ENCODE measurements at regions not wholly inside any gene's neighbourhood (a gene's known extent, or its start where the extent isn't known, plus 50 kb on each side); places are given as distances from the start of the nearest gene placed in this dataset.

DNA sequence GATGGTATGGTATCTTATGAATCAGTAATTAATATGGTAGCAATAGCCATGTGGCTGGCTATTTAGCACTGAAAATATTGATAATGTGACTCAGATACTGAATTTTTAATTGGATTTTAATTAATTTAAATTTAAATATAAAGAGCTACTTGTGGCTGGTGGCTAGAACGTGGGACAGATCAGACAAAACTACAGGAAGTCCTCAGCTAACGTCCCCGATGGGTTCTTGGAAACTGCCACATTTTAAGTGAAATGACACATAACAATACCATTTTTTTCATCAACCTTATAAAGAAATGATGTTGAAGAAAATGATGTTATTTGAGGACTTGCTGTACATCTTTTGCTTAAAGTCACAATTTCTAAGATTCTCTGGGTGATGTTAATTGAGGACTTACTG lies 138.1 kb upstream of the FLRT2 start:
- intact Hi-C loops (cut with micrococcal nuclease), result no loop called here
- Mint-ChIP-seq H3K4me1 (ENCODE audit: low read depth) (no peaks in the 10 kb centered on the region), H3K27me3 (ENCODE audit: low read depth) (no peaks in the 10 kb centered on the region), H3K4me3 (no peak overlapping the region), H3K27ac (no peak overlapping the region), H3K9me3 (no peaks in the 10 kb centered on the region), H3K36me3 (ENCODE audit: low read depth) (no peaks in the 10 kb centered on the region)
- no peak for DNase-seq
- CTCF ChIA-PET, result no interaction called here

GRCh38 chr14:85399186-85399585 lies 130.8 kb upstream of the FLRT2 start:
- Mint-ChIP-seq H3K4me1 (ENCODE audit: low read depth) (no peaks in the 10 kb centered on the region), H3K4me3 (no peak overlapping the region), H3K36me3 (ENCODE audit: low read depth) (no peaks in the 10 kb centered on the region), H3K27ac (no peak overlapping the region), H3K9me3 (no peaks in the 10 kb centered on the region), H3K27me3 (ENCODE audit: low read depth) (no peaks in the 10 kb centered on the region)
- intact Hi-C loops (cut with micrococcal nuclease), result no loop called here
- DNase-seq, result no peak
- CTCF ChIA-PET, result no interaction called here

DNA sequence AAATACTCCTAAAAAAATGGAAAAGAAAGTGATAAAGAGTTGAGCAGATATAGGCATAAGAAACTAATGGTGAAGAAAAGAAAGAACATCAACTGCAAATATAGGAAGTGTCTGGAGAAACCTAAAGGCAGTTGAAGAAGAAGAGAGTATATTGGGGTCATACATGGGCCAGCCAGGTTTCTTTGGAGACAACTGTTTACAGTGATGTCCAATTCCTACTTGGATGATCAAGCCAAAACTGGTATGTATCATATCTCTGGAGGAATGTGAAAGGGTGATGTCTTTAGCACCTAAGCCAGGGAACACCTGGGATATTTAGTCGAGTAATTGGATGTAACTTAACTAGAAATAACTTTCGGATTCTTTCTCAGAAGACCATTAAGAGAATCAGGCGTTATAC lies 129.3 kb upstream of the FLRT2 start:
- H3K4me1 Mint-ChIP-seq (ENCODE audit: low read depth), result no peaks in the 10 kb centered on the region
- peaks cover 4% of the 10 kb centered on the region for H3K9me3 Mint-ChIP-seq
- CTCF ChIA-PET, result no interaction called here
- H3K27ac Mint-ChIP-seq, result no peak overlapping the region
- no peaks in the 10 kb centered on the region for H3K36me3 Mint-ChIP-seq (ENCODE audit: low read depth)
- intact Hi-C loops (cut with micrococcal nuclease), result no loop called here
- H3K27me3 Mint-ChIP-seq (ENCODE audit: low read depth), result no peaks in the 10 kb centered on the region
- DNase-seq, result no peak
- H3K4me3 Mint-ChIP-seq, result no peak overlapping the region

- H3K4me3 Mint-ChIP-seq, result no peak overlapping the region
- H3K9me3 Mint-ChIP-seq, result peaks cover 4% of the 10 kb centered on the region
- H3K27me3 Mint-ChIP-seq (ENCODE audit: low read depth), result no peaks in the 10 kb centered on the region
- H3K36me3 Mint-ChIP-seq (ENCODE audit: low read depth), result no peaks in the 10 kb centered on the region
- intact Hi-C loops (cut with micrococcal nuclease), result no loop called here
- H3K4me1 Mint-ChIP-seq (ENCODE audit: low read depth), result no peaks in the 10 kb centered on the region
- no peak overlapping the region for H3K27ac Mint-ChIP-seq
- no peak for DNase-seq
- CTCF ChIA-PET, result no interaction called here
These were observed 128.6 kb upstream of the FLRT2 start for GRCh38 chr14:85401384-85401783.

- CTCF ChIA-PET, result no interaction called here
- DNase-seq, result no peak
- Mint-ChIP-seq H3K27ac (no peak overlapping the region), H3K4me3 (no peak overlapping the region), H3K4me1 (ENCODE audit: low read depth) (no peaks in the 10 kb centered on the region), H3K36me3 (ENCODE audit: low read depth) (no peaks in the 10 kb centered on the region), H3K27me3 (ENCODE audit: low read depth) (no peaks in the 10 kb centered on the region), H3K9me3 (peaks cover 4% of the 10 kb centered on the region)
- intact Hi-C loops (cut with micrococcal nuclease), result no loop called here
These were observed 127.3 kb upstream of the FLRT2 start for GRCh38 chr14:85402569-85403162.

DNA sequence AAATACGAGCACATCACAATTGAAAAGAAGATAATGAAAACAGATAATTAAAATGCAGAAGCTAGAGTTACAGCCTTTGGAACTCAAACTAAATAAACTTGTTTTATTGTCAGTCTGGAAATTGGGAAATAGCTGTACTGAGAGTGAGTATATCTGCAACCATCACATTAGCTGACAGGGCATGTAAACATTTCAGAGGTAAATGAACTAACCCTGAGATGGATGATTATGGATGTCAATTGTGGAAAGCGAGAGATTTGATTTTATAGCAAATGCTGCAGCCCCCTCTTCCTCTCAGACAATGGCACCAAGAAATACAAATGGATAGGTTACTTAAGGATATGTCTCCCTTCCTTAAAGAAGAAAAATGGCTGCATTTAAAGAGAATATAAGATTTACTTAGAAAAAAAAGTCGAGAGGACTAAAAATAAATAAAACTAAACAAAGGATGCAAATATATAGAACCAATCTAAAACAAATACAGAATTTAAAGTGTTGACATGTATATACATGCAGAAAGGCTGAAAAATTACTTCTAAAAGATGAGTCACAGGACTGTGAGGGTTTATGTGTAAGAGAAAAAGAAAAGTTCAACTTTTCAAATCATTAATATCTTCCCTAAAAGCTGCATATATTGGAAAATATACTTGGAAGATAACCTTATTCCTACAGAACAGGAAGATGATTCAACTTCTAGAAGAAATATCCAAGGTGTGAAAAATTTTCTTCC lies 120.3 kb upstream of the FLRT2 start:
- Mint-ChIP-seq H3K27me3 (ENCODE audit: low read depth) (no peaks in the 10 kb centered on the region), H3K9me3 (peaks cover 4% of the 10 kb centered on the region), H3K36me3 (ENCODE audit: low read depth) (no peaks in the 10 kb centered on the region), H3K27ac (no peak overlapping the region), H3K4me1 (ENCODE audit: low read depth) (no peaks in the 10 kb centered on the region), H3K4me3 (no peak overlapping the region)
- no peak for DNase-seq
- CTCF ChIA-PET, result no interaction called here
- intact Hi-C loops (cut with micrococcal nuclease), result no loop called here

- intact Hi-C loops (cut with micrococcal nuclease), result no loop called here
- Mint-ChIP-seq H3K27ac (no peak overlapping the region), H3K27me3 (ENCODE audit: low read depth) (no peaks in the 10 kb centered on the region), H3K36me3 (ENCODE audit: low read depth) (no peaks in the 10 kb centered on the region), H3K9me3 (peaks cover 4% of the 10 kb centered on the region), H3K4me1 (ENCODE audit: low read depth) (no peaks in the 10 kb centered on the region), H3K4me3 (no peak overlapping the region)
- no peak for DNase-seq
- CTCF ChIA-PET, result no interaction called here
These were observed 117.2 kb upstream of the FLRT2 start for GRCh38 chr14:85412756-85413155.

DNA sequence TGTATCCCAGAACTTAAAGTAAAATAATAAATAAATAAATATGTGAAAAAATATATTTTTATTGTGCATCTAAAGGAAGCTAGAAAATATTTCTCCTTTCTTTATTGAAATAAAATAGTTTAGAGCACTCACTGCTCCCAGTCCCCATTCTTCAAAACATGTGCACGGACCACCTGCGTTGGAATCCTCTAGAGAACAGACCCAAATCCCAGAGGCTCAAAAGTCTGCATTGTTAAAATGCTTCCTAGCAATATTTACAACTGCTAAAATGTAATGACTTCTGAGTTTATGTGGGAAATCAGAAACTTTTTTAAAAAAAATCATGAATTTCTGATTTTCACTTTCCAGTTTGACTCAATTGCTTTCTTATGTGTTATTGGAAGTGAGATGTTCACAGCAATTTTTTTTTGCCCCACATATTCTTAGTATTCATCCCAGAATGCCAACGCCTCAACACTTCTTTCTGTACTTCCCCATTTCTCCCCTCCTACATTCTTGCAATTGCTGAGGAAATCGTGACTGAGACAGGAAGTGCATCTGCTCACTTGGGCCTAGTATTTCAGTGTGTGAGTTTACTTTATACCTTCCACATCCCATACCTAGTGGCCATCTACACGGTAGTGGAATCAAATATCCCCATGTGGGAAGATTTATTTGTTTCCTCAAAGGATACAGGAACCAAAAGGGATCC lies 116.0 kb upstream of the FLRT2 start:
- peaks cover 4% of the 10 kb centered on the region for H3K9me3 Mint-ChIP-seq
- no peak overlapping the region for H3K27ac Mint-ChIP-seq
- DNase-seq, result no peak
- intact Hi-C loops (cut with micrococcal nuclease), result no loop called here
- H3K4me1 Mint-ChIP-seq (ENCODE audit: low read depth), result no peaks in the 10 kb centered on the region
- no peaks in the 10 kb centered on the region for H3K36me3 Mint-ChIP-seq (ENCODE audit: low read depth)
- no peak overlapping the region for H3K4me3 Mint-ChIP-seq
- CTCF ChIA-PET, result no interaction called here
- no peaks in the 10 kb centered on the region for H3K27me3 Mint-ChIP-seq (ENCODE audit: low read depth)

DNA sequence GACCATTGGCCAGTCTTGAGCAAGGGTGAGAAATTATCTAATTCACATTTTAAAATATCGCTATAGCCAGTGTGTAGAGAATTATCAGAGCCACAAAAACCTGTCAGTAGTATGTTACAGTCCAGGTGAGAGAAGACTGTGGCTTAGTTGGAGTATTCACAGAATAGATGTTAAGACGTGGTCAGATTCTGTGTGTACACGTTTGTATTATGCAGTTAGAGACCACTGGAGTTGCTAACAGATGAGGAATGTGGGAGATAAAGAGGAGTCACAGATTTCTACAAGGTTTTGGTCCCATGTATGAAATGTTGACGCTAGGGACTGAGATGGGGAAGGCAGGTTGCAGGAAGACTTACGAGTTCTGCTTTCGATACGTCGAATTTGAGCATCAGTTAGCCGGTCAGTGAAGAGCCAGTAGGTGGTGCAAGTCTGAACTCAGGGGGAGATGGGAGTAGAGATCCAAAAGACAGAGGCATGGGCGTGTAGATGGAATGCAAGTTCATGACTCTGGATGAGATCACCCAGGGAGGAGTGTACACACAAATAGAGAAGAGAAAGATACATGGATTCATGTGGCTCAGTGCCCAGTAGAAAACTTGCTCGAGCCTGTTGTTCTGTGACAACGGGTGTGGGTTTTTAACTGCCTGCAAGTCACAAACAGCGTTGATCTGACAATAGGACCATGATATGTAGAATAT lies 114.8 kb upstream of the FLRT2 start:
- H3K4me3 Mint-ChIP-seq, result no peak overlapping the region
- no peaks in the 10 kb centered on the region for H3K4me1 Mint-ChIP-seq (ENCODE audit: low read depth)
- intact Hi-C loops (cut with micrococcal nuclease), result no loop called here
- peaks cover 5% of the 10 kb centered on the region for H3K9me3 Mint-ChIP-seq
- no peak overlapping the region for H3K27ac Mint-ChIP-seq
- DNase-seq, result no peak
- H3K36me3 Mint-ChIP-seq (ENCODE audit: low read depth), result no peaks in the 10 kb centered on the region
- H3K27me3 Mint-ChIP-seq (ENCODE audit: low read depth), result no peaks in the 10 kb centered on the region
- CTCF ChIA-PET, result no interaction called here

- Mint-ChIP-seq H3K4me1 (ENCODE audit: low read depth) (no peaks in the 10 kb centered on the region), H3K27me3 (ENCODE audit: low read depth) (no peaks in the 10 kb centered on the region), H3K9me3 (peaks cover 5% of the 10 kb centered on the region), H3K4me3 (no peak overlapping the region), H3K36me3 (ENCODE audit: low read depth) (no peaks in the 10 kb centered on the region), H3K27ac (no peak overlapping the region)
- intact Hi-C loops (cut with micrococcal nuclease), result no loop called here
- CTCF ChIA-PET, result no interaction called here
- DNase-seq, result no peak
These were observed 113.2 kb upstream of the FLRT2 start for GRCh38 chr14:85416771-85417170.

GRCh38 chr14:85417396-85417795 lies 112.5 kb upstream of the FLRT2 start:
- Mint-ChIP-seq H3K36me3 (ENCODE audit: low read depth) (no peaks in the 10 kb centered on the region), H3K4me3 (no peak overlapping the region), H3K9me3 (peaks cover 5% of the 10 kb centered on the region), H3K27ac (no peak overlapping the region), H3K4me1 (ENCODE audit: low read depth) (no peaks in the 10 kb centered on the region), H3K27me3 (ENCODE audit: low read depth) (no peaks in the 10 kb centered on the region)
- no peak for DNase-seq
- CTCF ChIA-PET, result no interaction called here
- intact Hi-C loops (cut with micrococcal nuclease), result no loop called here

GRCh38 chr14:85418721-85419120 lies 111.2 kb upstream of the FLRT2 start:
- Mint-ChIP-seq H3K27ac (no peak overlapping the region), H3K4me1 (ENCODE audit: low read depth) (no peaks in the 10 kb centered on the region), H3K4me3 (no peak overlapping the region), H3K9me3 (peaks cover 5% of the 10 kb centered on the region), H3K27me3 (ENCODE audit: low read depth) (no peaks in the 10 kb centered on the region), H3K36me3 (ENCODE audit: low read depth) (no peaks in the 10 kb centered on the region)
- no peak for DNase-seq
- CTCF ChIA-PET, result no interaction called here
- intact Hi-C loops (cut with micrococcal nuclease), result no loop called here

DNA sequence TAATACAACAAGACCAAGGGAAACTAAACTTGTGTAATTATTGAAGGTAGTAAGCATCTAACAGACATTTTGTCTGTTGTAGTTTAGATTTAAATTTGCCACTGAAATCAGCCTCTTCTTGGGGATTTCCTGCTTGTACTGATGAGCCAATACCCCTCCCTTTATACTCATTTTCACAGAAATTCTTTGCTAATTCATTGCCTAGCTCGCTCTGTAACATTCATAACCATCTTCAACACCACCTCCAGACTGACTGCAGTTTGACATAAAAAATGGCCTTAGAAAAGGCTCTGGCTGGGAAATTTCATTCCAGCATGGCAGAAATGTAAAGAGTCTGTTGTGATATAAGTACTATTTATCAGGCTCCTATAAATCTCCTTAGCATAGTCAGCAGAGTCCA lies 109.7 kb upstream of the FLRT2 start:
- Mint-ChIP-seq H3K4me3 (no peak overlapping the region), H3K4me1 (ENCODE audit: low read depth) (no peaks in the 10 kb centered on the region), H3K9me3 (peaks cover 2% of the 10 kb centered on the region), H3K36me3 (ENCODE audit: low read depth) (no peaks in the 10 kb centered on the region), H3K27ac (no peak overlapping the region), H3K27me3 (ENCODE audit: low read depth) (no peaks in the 10 kb centered on the region)
- DNase-seq, result no peak
- CTCF ChIA-PET, result no interaction called here
- intact Hi-C loops (cut with micrococcal nuclease), result no loop called here

Data from activated naive CD4-positive, alpha-beta T cell treated with anti-CD3 and anti-CD28 coated beads for 36 hours (primary cell).